HCT116 (cell line): ENCODE measurements at regions not wholly inside any gene's neighbourhood (a gene's known extent, or its start where the extent isn't known, plus 50 kb on each side); places are given as distances from the start of the nearest gene placed in this dataset.

Experiments
- ATAC-seq: fragments of 200-7000 bp; cut with Tn5 transposase; 2 replicates; pipeline ENCODE4 v1.9.1; 2020; ENCODE audit warnings: mild to moderate bottlenecking, moderate library complexity
- BruUV-seq: library from RNA; stranded (reverse); fragments of 400-500 nt; replicated peaks from 2 replicates; lab custom pipeline; 2021; lab: Mats Ljungman, UMichigan
- CTCF ChIA-PET: fragments of 300-600 bp; sonication (Branson Sonifier 250); formaldehyde crosslinking; loops from one replicate; lab custom pipeline; 2021; ENCODE audit warnings: antibody characterized with exemption; lab: Charles Lee
- POLR2A ChIA-PET: fragments of 300-600, 350-600 bp; sonication (Branson Sonifier 250); formaldehyde crosslinking; loops from one replicate; lab custom pipeline; 2021; ENCODE audit warnings: antibody characterized with exemption; lab: Charles Lee
- RAD21 ChIA-PET, 2 experiments: fragments of 300-600 bp; sonication (Branson Sonifier 250); formaldehyde crosslinking; loops; one replicate each; lab custom pipeline; 2023; ENCODE audit warnings: low total read pairs in 2 of 2; ENCODE audit not compliant: uncharacterized antibody in 2 of 2, unreplicated experiment in 2 of 2, low non-redundant PET in 1 of 2; lab: Charles Lee
- DNase-seq: peaks from one replicate; pipeline ENCODE4 v3.0.0-alpha.2; 2010; ENCODE audit warnings: low read depth, low spot score
- H2AFZ ChIP-seq: fragments of 200-600 bp; shearing (Covaris generic), sonication (generic); 2 replicates; pipeline ENCODE4 v1.6.1; 2017; ENCODE audit warnings: low read depth, mixed run types, mixed read lengths, antibody characterized with exemption, low read length; ENCODE audit not compliant: poor library complexity, severe bottlenecking
- H3K27ac ChIP-seq: 2 replicates; pipeline ENCODE4 v1.5.1; 2012; ENCODE audit warnings: low read depth, low read length
- H3K27me3 ChIP-seq: fragments of 200-600 bp; sonication (generic); 2 replicates; pipeline ENCODE4 v1.6.1; 2016; ENCODE audit warnings: mixed run types, low read length, mixed read lengths; ENCODE audit not compliant: insufficient read depth
- H3K36me3 ChIP-seq, 2 experiments: fragments of 200-500 bp in 1 of 2; fragments of 200-600 bp in 1 of 2; sonication (Bioruptor generic) in 1 of 2; sonication (generic) in 1 of 2; 2 replicates each; pipeline versions ENCODE4 v1.5.1 to v1.6.1; 2014 to 2016; ENCODE audit warnings: low read length in 2 of 2, inconsistent platforms in 1 of 2, mixed read lengths in 1 of 2, mixed run types in 1 of 2; ENCODE audit not compliant: insufficient read depth in 2 of 2, control insufficient read depth in 1 of 2
- H3K4me1 ChIP-seq, 2 experiments: fragments of 200-600 bp in 1 of 2; sonication (generic) in 1 of 2; 2 replicates each; pipeline versions ENCODE4 v1.5.1 to v1.6.1; 2012 to 2017; ENCODE audit warnings: low read length in 2 of 2, inconsistent platforms in 1 of 2, mild to moderate bottlenecking in 1 of 2, mixed read lengths in 1 of 2, mixed run types in 1 of 2, moderate library complexity in 1 of 2; ENCODE audit not compliant: insufficient read depth in 2 of 2, control insufficient read depth in 1 of 2
- H3K4me2 ChIP-seq: fragments of 200-600 bp; sonication (generic); 2 replicates; pipeline ENCODE4 v1.6.1; 2017; ENCODE audit warnings: mixed run types, low read length, mixed read lengths
- H3K4me3 ChIP-seq, 2 experiments: fragments of 200-600 bp in 1 of 2; sonication (generic) in 1 of 2; replicated peaks in 1 of 2; 2 replicates each; pipeline ENCODE4 v1.5.1; 2011 to 2016; ENCODE audit warnings: low read length in 2 of 2, control low read depth in 1 of 2, low read depth in 1 of 2, mild to moderate bottlenecking in 1 of 2, mixed read lengths in 1 of 2, mixed run types in 1 of 2
- H3K79me2 ChIP-seq: fragments of 200-600 bp; sonication (generic); 2 replicates; pipeline ENCODE4 v1.6.1; 2017; ENCODE audit warnings: mild to moderate bottlenecking, mixed run types, low read length, moderate library complexity, mixed read lengths; ENCODE audit not compliant: insufficient read depth
- H3K9ac ChIP-seq: fragments of 200-600 bp; sonication (generic); 2 replicates; pipeline ENCODE4 v1.6.1; 2016; ENCODE audit warnings: low read length, mixed read lengths
- H3K9me2 ChIP-seq: fragments of 200-600 bp; sonication (generic), shearing (Covaris generic); 2 replicates; pipeline ENCODE4 v1.6.1; 2017; ENCODE audit warnings: mixed run types, mild to moderate bottlenecking, moderate library complexity; ENCODE audit not compliant: insufficient read depth
- H3K9me3 ChIP-seq, 2 experiments: fragments of 200-500 bp in 1 of 2; fragments of 200-600 bp in 1 of 2; sonication (Bioruptor generic) in 1 of 2; sonication (generic) in 1 of 2; 2 replicates each; pipeline ENCODE4 v1.6.1; 2014 to 2017; ENCODE audit warnings: low read length in 2 of 2, mixed read lengths in 2 of 2, inconsistent platforms in 1 of 2, low read depth in 1 of 2, mild to moderate bottlenecking in 1 of 2, mixed run types in 1 of 2, moderate library complexity in 1 of 2; ENCODE audit not compliant: control insufficient read depth in 1 of 2, insufficient read depth in 1 of 2
- H4K20me1 ChIP-seq: fragments of 200-600 bp; sonication (generic), shearing (Covaris generic); 2 replicates; pipeline ENCODE4 v1.6.1; 2017; ENCODE audit warnings: mixed run types, mild to moderate bottlenecking, moderate library complexity; ENCODE audit not compliant: insufficient read depth
- CBX3 ChIP-seq: IDR thresholded peaks from 2 replicates; pipeline ENCODE4 v1.6.1; 2012; ENCODE audit warnings: low read depth
- CEBPB ChIP-seq: IDR thresholded peaks from 2 replicates; pipeline ENCODE4 v1.6.1; 2012; ENCODE audit warnings: low read depth
- EGR1 ChIP-seq: IDR thresholded peaks from 2 replicates; pipeline ENCODE4 v1.6.1; 2012; ENCODE audit warnings: low read depth
- ELF1 ChIP-seq: IDR thresholded peaks from 2 replicates; pipeline ENCODE4 v1.6.1; 2012; ENCODE audit warnings: low read depth, borderline replicate concordance
- EZH2 ChIP-seq: fragments of 200-600 bp; sonication (generic); IDR thresholded peaks from 2 replicates; pipeline ENCODE4 v1.6.1; 2017; ENCODE audit warnings: antibody characterized with exemption, mixed run types
- EZH2phosphoT487 ChIP-seq: fragments of 200-600 bp; IDR thresholded peaks from 2 replicates; pipeline ENCODE4 v1.6.1; 2018; ENCODE audit warnings: antibody characterized with exemption, borderline replicate concordance
- FOSL1 ChIP-seq: IDR thresholded peaks from 2 replicates; pipeline ENCODE4 v1.6.1; 2012; ENCODE audit warnings: low read depth
- JUND ChIP-seq: IDR thresholded peaks from 2 replicates; pipeline ENCODE4 v1.6.1; 2012
- POLR2A ChIP-seq: IDR thresholded peaks from 2 replicates; pipeline ENCODE4 v1.7.0; 2011; ENCODE audit warnings: borderline replicate concordance; ENCODE audit not compliant: insufficient read depth, insufficient read length; ENCODE audit errors: extremely low read depth
- SIN3A ChIP-seq: IDR thresholded peaks from 2 replicates; pipeline ENCODE4 v1.6.1; 2012; ENCODE audit warnings: low read depth
- SRF ChIP-seq: IDR thresholded peaks from 2 replicates; pipeline ENCODE4 v1.6.1; 2012; ENCODE audit warnings: low read depth
- TCF7L2 ChIP-seq: IDR thresholded peaks from 2 replicates; pipeline ENCODE4 v1.7.0; 2011; ENCODE audit warnings: borderline replicate concordance, inconsistent platforms; ENCODE audit not compliant: insufficient read depth, insufficient read length; ENCODE audit errors: extremely low read depth
- YY1 ChIP-seq: IDR thresholded peaks from 2 replicates; pipeline ENCODE4 v1.6.1; 2011; ENCODE audit warnings: low read length, low read depth, moderate library complexity, mild to moderate bottlenecking; ENCODE audit not compliant: insufficient replicate concordance; ENCODE audit errors: extremely low read depth
- ZBTB33 ChIP-seq: IDR thresholded peaks from 2 replicates; pipeline ENCODE4 v1.6.1; 2011; ENCODE audit warnings: mild to moderate bottlenecking, low read length, moderate library complexity; ENCODE audit not compliant: insufficient replicate concordance; ENCODE audit errors: extremely low read depth
- ZFX ChIP-seq: fragments of 450-650 bp; IDR thresholded peaks from 2 replicates; pipeline ENCODE4 v1.6.1; 2017
- ZNF274 ChIP-seq: fragments of 200-500 bp; sonication (Bioruptor generic); IDR thresholded peaks from 2 replicates; pipeline ENCODE4 v1.6.1; 2014; ENCODE audit warnings: mild to moderate bottlenecking, low read depth, low read length, inconsistent platforms
- intact Hi-C: fragments of 100-400 bp; cut with micrococcal nuclease; formaldehyde crosslinking; loops from 2 replicates; pipeline ENCODE4 v1.10.0; 2022
- TF ChIP-seq, protein P1 (sequence below), 3 experiments: fragments of 200-600 bp in 1 of 3; sonication (generic) in 1 of 3; IDR thresholded peaks in 2 of 3; conservative IDR thresholded peaks in 1 of 3; 2 replicates each; pipeline ENCODE4 v1.5.1; 2012 to 2017; ENCODE audit warnings: low read depth in 2 of 3, low read length in 2 of 3, antibody characterized with exemption in 1 of 3, borderline replicate concordance in 1 of 3, control low read depth in 1 of 3, mild to moderate bottlenecking in 1 of 3, mixed read lengths in 1 of 3, mixed run types in 1 of 3, moderate library complexity in 1 of 3; ENCODE audit not compliant: insufficient read depth in 1 of 3
- TF ChIP-seq, protein P2 (sequence below): IDR thresholded peaks from 2 replicates; pipeline ENCODE4 v1.6.1; 2012; ENCODE audit warnings: low read depth

GRCh38 chr4:130077275-130077674 lies 981.3 kb downstream of the C4orf33 start:
- CTCF ChIA-PET = no interaction called here
- ATAC-seq = no peak
- TF ChIP-seq, protein P1, sequence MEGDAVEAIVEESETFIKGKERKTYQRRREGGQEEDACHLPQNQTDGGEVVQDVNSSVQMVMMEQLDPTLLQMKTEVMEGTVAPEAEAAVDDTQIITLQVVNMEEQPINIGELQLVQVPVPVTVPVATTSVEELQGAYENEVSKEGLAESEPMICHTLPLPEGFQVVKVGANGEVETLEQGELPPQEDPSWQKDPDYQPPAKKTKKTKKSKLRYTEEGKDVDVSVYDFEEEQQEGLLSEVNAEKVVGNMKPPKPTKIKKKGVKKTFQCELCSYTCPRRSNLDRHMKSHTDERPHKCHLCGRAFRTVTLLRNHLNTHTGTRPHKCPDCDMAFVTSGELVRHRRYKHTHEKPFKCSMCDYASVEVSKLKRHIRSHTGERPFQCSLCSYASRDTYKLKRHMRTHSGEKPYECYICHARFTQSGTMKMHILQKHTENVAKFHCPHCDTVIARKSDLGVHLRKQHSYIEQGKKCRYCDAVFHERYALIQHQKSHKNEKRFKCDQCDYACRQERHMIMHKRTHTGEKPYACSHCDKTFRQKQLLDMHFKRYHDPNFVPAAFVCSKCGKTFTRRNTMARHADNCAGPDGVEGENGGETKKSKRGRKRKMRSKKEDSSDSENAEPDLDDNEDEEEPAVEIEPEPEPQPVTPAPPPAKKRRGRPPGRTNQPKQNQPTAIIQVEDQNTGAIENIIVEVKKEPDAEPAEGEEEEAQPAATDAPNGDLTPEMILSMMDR (IDR thresholded peaks at IDR 0.05 in 2 of 3, conservative IDR thresholded peaks at IDR 0.05 in 1 of 3; ENCODE audit: borderline replicate concordance in 1 of 3, insufficient read depth in 1 of 3, low read depth in 2 of 3, low read length in 2 of 3) = no peak
- TF ChIP-seq SRF (no peak), ZNF274 (no peak), SIN3A (no peak), FOSL1 (no peak), ELF1 (no peak), EZH2phosphoT487 (no peak), CEBPB (no peak), YY1 (no peak), CBX3 (no peak), EZH2 (no peak), EGR1 (no peak), ZBTB33 (no peak), TCF7L2 (no peak), JUND (no peak), POLR2A (no peak), ZFX (no peak)
- TF ChIP-seq, protein P2, sequence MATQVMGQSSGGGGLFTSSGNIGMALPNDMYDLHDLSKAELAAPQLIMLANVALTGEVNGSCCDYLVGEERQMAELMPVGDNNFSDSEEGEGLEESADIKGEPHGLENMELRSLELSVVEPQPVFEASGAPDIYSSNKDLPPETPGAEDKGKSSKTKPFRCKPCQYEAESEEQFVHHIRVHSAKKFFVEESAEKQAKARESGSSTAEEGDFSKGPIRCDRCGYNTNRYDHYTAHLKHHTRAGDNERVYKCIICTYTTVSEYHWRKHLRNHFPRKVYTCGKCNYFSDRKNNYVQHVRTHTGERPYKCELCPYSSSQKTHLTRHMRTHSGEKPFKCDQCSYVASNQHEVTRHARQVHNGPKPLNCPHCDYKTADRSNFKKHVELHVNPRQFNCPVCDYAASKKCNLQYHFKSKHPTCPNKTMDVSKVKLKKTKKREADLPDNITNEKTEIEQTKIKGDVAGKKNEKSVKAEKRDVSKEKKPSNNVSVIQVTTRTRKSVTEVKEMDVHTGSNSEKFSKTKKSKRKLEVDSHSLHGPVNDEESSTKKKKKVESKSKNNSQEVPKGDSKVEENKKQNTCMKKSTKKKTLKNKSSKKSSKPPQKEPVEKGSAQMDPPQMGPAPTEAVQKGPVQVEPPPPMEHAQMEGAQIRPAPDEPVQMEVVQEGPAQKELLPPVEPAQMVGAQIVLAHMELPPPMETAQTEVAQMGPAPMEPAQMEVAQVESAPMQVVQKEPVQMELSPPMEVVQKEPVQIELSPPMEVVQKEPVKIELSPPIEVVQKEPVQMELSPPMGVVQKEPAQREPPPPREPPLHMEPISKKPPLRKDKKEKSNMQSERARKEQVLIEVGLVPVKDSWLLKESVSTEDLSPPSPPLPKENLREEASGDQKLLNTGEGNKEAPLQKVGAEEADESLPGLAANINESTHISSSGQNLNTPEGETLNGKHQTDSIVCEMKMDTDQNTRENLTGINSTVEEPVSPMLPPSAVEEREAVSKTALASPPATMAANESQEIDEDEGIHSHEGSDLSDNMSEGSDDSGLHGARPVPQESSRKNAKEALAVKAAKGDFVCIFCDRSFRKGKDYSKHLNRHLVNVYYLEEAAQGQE = no peak

More at GRCh38 chr4:130077275-130077674, 981.3 kb downstream of the C4orf33 start:
- no TSS peak for BruUV-seq
- no peak overlapping the region for H3K9ac ChIP-seq
- H3K27me3 ChIP-seq = no peaks in the 10 kb centered on the region
- H2AFZ ChIP-seq = no peak overlapping the region
- no peaks in the 10 kb centered on the region for H3K36me3 ChIP-seq
- H3K27ac ChIP-seq = no peak overlapping the region
- no peak overlapping the region for H3K4me3 ChIP-seq
- no peaks in the 10 kb centered on the region for H4K20me1 ChIP-seq
- ChIA-PET RAD21 (no interaction called here), POLR2A (no interaction called here)
- intact Hi-C loops = no loop called here
- H3K9me3 ChIP-seq = no peaks in the 10 kb centered on the region
- no peak for DNase-seq
- no peaks in the 10 kb centered on the region for H3K79me2 ChIP-seq
- no peaks in the 10 kb centered on the region for H3K4me1 ChIP-seq
- H3K9me2 ChIP-seq = no peaks in the 10 kb centered on the region
- H3K4me2 ChIP-seq = no peak overlapping the region
